HCT116 (cell line): ENCODE measurements at regions not wholly inside any gene's neighbourhood (a gene's known extent, or its start where the extent isn't known, plus 50 kb on each side); places are given as distances from the start of the nearest gene placed in this dataset.

Experiments used
- CEBPB ChIP-seq: IDR thresholded peaks from 2 replicates; pipeline ENCODE4 v1.6.1; 2012; ENCODE audit warnings: low read depth
- EZH2 ChIP-seq: fragments of 200-600 bp; sonication (generic); IDR thresholded peaks from 2 replicates; pipeline ENCODE4 v1.6.1; 2017; ENCODE audit warnings: antibody characterized with exemption, mixed run types
- EZH2phosphoT487 ChIP-seq: fragments of 200-600 bp; IDR thresholded peaks from 2 replicates; pipeline ENCODE4 v1.6.1; 2018; ENCODE audit warnings: antibody characterized with exemption, borderline replicate concordance
- FOSL1 ChIP-seq: IDR thresholded peaks from 2 replicates; pipeline ENCODE4 v1.6.1; 2012; ENCODE audit warnings: low read depth
- JUND ChIP-seq: IDR thresholded peaks from 2 replicates; pipeline ENCODE4 v1.6.1; 2012
- POLR2A ChIP-seq: IDR thresholded peaks from 2 replicates; pipeline ENCODE4 v1.7.0; 2011; ENCODE audit warnings: borderline replicate concordance; ENCODE audit not compliant: insufficient read depth, insufficient read length; ENCODE audit errors: extremely low read depth
- SIN3A ChIP-seq: IDR thresholded peaks from 2 replicates; pipeline ENCODE4 v1.6.1; 2012; ENCODE audit warnings: low read depth
- TCF7L2 ChIP-seq: IDR thresholded peaks from 2 replicates; pipeline ENCODE4 v1.7.0; 2011; ENCODE audit warnings: borderline replicate concordance, inconsistent platforms; ENCODE audit not compliant: insufficient read depth, insufficient read length; ENCODE audit errors: extremely low read depth
- YY1 ChIP-seq: IDR thresholded peaks from 2 replicates; pipeline ENCODE4 v1.6.1; 2011; ENCODE audit warnings: low read length, low read depth, moderate library complexity, mild to moderate bottlenecking; ENCODE audit not compliant: insufficient replicate concordance; ENCODE audit errors: extremely low read depth
- ZFX ChIP-seq: fragments of 450-650 bp; IDR thresholded peaks from 2 replicates; pipeline ENCODE4 v1.6.1; 2017
- TF ChIP-seq, protein P1 (sequence below), 3 experiments: fragments of 200-600 bp in 1 of 3; sonication (generic) in 1 of 3; IDR thresholded peaks in 2 of 3; conservative IDR thresholded peaks in 1 of 3; 2 replicates each; pipeline ENCODE4 v1.5.1; 2012 to 2017; ENCODE audit warnings: low read depth in 2 of 3, low read length in 2 of 3, antibody characterized with exemption in 1 of 3, borderline replicate concordance in 1 of 3, control low read depth in 1 of 3, mild to moderate bottlenecking in 1 of 3, mixed read lengths in 1 of 3, mixed run types in 1 of 3, moderate library complexity in 1 of 3; ENCODE audit not compliant: insufficient read depth in 1 of 3
- TF ChIP-seq, protein P2 (sequence below): IDR thresholded peaks from 2 replicates; pipeline ENCODE4 v1.6.1; 2011; ENCODE audit warnings: mild to moderate bottlenecking, low read length, moderate library complexity; ENCODE audit not compliant: insufficient replicate concordance; ENCODE audit errors: extremely low read depth
- TF ChIP-seq, protein P3 (sequence below): IDR thresholded peaks from 2 replicates; pipeline ENCODE4 v1.6.1; 2012

DNA sequence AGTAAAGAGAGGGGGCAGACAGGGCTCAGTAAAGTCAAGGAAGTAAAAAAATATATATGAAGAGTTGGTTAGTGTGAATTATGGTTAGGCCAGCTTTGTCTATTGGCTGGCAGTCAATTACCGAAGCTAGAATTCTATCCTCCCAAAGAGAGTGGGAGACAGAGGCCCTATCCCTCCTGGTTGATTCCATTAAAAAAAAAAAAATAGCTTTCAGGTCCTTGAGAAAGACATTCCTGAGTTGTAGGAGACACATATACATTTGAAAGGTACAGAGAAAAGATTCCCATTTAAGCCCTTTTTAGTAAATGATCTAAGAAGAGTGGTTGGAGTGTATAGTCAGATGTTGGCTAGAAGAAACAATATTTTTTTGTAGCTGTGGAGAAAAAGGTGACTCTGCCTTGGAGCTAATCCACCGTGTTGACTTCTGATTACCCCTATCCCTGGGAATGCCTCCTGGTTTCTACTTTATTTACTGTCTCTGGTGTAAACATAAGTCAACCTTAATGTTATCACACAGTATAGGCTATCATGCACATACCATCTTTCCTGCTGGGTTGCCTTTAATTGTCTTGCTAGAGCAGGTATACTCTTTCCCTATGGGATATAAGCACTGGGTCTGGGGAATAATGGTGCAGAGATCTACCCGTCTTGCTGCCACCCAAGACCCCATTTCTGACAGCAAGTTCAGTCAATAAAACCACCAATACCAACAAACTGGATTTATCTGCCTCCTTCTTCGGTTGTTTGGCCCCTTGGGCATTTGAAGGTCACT is 859.9 kb upstream of the ATXN7L3B start:
- no peak for TF ChIP-seq EZH2
- no peak for TF ChIP-seq JUND
- TF ChIP-seq POLR2A, result no peak
- TF ChIP-seq, protein P1, sequence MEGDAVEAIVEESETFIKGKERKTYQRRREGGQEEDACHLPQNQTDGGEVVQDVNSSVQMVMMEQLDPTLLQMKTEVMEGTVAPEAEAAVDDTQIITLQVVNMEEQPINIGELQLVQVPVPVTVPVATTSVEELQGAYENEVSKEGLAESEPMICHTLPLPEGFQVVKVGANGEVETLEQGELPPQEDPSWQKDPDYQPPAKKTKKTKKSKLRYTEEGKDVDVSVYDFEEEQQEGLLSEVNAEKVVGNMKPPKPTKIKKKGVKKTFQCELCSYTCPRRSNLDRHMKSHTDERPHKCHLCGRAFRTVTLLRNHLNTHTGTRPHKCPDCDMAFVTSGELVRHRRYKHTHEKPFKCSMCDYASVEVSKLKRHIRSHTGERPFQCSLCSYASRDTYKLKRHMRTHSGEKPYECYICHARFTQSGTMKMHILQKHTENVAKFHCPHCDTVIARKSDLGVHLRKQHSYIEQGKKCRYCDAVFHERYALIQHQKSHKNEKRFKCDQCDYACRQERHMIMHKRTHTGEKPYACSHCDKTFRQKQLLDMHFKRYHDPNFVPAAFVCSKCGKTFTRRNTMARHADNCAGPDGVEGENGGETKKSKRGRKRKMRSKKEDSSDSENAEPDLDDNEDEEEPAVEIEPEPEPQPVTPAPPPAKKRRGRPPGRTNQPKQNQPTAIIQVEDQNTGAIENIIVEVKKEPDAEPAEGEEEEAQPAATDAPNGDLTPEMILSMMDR (IDR thresholded peaks at IDR 0.05 in 2 of 3, conservative IDR thresholded peaks at IDR 0.05 in 1 of 3; ENCODE audit: borderline replicate concordance in 1 of 3, insufficient read depth in 1 of 3, low read depth in 2 of 3, low read length in 2 of 3), result no peak
- no peak for TF ChIP-seq TCF7L2
- no peak for TF ChIP-seq YY1
- TF ChIP-seq FOSL1, result no peak
- TF ChIP-seq EZH2phosphoT487, result no peak
- TF ChIP-seq ZFX, result no peak
- TF ChIP-seq, protein P2, sequence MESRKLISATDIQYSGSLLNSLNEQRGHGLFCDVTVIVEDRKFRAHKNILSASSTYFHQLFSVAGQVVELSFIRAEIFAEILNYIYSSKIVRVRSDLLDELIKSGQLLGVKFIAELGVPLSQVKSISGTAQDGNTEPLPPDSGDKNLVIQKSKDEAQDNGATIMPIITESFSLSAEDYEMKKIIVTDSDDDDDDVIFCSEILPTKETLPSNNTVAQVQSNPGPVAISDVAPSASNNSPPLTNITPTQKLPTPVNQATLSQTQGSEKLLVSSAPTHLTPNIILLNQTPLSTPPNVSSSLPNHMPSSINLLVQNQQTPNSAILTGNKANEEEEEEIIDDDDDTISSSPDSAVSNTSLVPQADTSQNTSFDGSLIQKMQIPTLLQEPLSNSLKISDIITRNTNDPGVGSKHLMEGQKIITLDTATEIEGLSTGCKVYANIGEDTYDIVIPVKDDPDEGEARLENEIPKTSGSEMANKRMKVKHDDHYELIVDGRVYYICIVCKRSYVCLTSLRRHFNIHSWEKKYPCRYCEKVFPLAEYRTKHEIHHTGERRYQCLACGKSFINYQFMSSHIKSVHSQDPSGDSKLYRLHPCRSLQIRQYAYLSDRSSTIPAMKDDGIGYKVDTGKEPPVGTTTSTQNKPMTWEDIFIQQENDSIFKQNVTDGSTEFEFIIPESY, result no peak
- TF ChIP-seq CEBPB, result no peak
- no peak for TF ChIP-seq SIN3A
- TF ChIP-seq, protein P3, sequence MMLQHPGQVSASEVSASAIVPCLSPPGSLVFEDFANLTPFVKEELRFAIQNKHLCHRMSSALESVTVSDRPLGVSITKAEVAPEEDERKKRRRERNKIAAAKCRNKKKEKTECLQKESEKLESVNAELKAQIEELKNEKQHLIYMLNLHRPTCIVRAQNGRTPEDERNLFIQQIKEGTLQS, result no peak
